ENCODE measurements at regions not wholly inside any gene's neighbourhood (a gene's known extent, or its start where the extent isn't known, plus 50 kb on each side); places are given as distances from the start of the nearest gene placed in this dataset.
A peak's percentile ranks its signal among the peaks of the same experiment; 100 is the strongest.

DNA sequence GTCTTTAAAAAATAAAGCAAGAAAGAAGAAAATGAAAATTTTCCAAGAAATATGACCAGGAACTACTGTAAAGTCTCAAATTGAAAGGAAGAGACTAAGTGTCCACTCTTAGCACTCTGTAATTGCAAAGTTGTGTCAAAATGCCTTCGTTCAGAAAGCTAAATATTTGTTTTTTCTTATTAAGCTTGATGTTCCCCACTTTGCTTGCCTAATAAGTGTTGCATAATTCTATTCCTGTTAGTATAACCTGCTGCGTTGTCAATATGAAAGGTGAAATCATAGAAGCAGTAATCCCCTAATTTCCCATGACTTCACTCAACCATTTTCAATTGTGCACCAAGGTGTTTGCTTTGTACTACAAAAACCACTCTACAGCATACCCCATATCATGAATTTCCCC, 442.9 kb upstream of the CTSO start:
- Histone ChIP-seq H3K27ac (no peak overlapping the region), H3K4me3 (no peak overlapping the region), H3K36me3 (no peaks in the 10 kb centered on the region), H3K27me3 (no peaks in the 10 kb centered on the region), H3K9me3 (no peaks in the 10 kb centered on the region), H3K4me1 (no peaks in the 10 kb centered on the region)
- no peak for DNase-seq (ENCODE audit: low spot score in 2 of 2)
- 88% methylated on average over 2 of the region's 2 CpGs for WGBS
- no peak for TF ChIP-seq POLR2A (IDR thresholded peaks at IDR 0.05)
- TF ChIP-seq CTCF (IDR thresholded peaks at IDR 0.05), result no peak
- TF ChIP-seq POLR2AphosphoS5 (IDR thresholded peaks at IDR 0.05), result no peak
- no peak for TF ChIP-seq EP300 (IDR thresholded peaks at IDR 0.05)

GRCh38 chr4:156391325-156391653, 437.6 kb upstream of the CTSO start:
- TF ChIP-seq POLR2A (IDR thresholded peaks at IDR 0.05), result no peak
- TF ChIP-seq POLR2AphosphoS5 (IDR thresholded peaks at IDR 0.05), result no peak
- TF ChIP-seq EP300 (IDR thresholded peaks at IDR 0.05), result no peak
- no peak for TF ChIP-seq CTCF (IDR thresholded peaks at IDR 0.05)
- Histone ChIP-seq H3K4me3 (no peak overlapping the region), H3K4me1 (no peaks in the 10 kb centered on the region), H3K27ac (no peak overlapping the region), H3K36me3 (no peaks in the 10 kb centered on the region), H3K9me3 (no peaks in the 10 kb centered on the region), H3K27me3 (no peaks in the 10 kb centered on the region)
- no peak for DNase-seq (ENCODE audit: low spot score in 2 of 2)
- 84% methylated on average over 2 of the region's 2 CpGs for WGBS

- H3K4me1 ChIP-seq, result no peaks in the 10 kb centered on the region
- no peaks in the 10 kb centered on the region for H3K9me3 ChIP-seq
- H3K27ac ChIP-seq, result peak overlapping the region; percentile 10
- H3K4me3 ChIP-seq, result no peak overlapping the region
- TF ChIP-seq EP300 (IDR thresholded peaks at IDR 0.05), result no peak
- TF ChIP-seq CTCF (IDR thresholded peaks at IDR 0.05), result no peak
- no peak for TF ChIP-seq POLR2A (IDR thresholded peaks at IDR 0.05)
- TF ChIP-seq POLR2AphosphoS5 (IDR thresholded peaks at IDR 0.05), result no peak
- H3K27me3 ChIP-seq, result no peaks in the 10 kb centered on the region
- DNase-seq (ENCODE audit: low spot score in 2 of 2), result no peak
- WGBS, result 82% methylated on average over 4 of the region's 4 CpGs
- no peaks in the 10 kb centered on the region for H3K36me3 ChIP-seq
Measured at GRCh38 chr4:156390599-156391324, 437.1 kb upstream of the CTSO start.

DNA sequence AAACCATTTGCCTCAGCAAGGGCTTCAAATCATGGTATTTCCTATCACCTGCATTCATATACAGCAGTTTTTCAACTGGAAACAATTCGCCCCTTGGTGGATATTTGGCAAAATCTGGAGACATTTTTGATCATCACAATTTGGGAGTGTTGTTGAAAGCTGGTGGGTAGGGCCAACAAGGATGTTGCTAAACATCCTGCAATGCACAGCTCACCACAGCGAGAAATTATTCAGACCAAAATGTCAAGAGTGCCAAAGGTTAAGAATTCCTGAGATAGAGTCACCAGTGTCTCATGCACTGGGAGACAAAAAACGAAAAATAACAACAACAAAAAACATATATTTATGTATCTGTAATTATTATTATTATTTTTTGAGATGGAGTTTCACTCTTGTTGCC, 435.2 kb upstream of the CTSO start:
- H3K9me3 ChIP-seq, result no peaks in the 10 kb centered on the region
- H3K27ac ChIP-seq, result no peak overlapping the region
- WGBS, result 81% methylated on average over 3 of the region's 3 CpGs
- no peak for DNase-seq (ENCODE audit: low spot score in 2 of 2)
- no peaks in the 10 kb centered on the region for H3K36me3 ChIP-seq
- no peaks in the 10 kb centered on the region for H3K27me3 ChIP-seq
- no peak overlapping the region for H3K4me3 ChIP-seq
- no peaks in the 10 kb centered on the region for H3K4me1 ChIP-seq
- no peak for TF ChIP-seq CTCF (IDR thresholded peaks at IDR 0.05)
- no peak for TF ChIP-seq EP300 (IDR thresholded peaks at IDR 0.05)
- TF ChIP-seq POLR2A (IDR thresholded peaks at IDR 0.05), result no peak
- TF ChIP-seq POLR2AphosphoS5 (IDR thresholded peaks at IDR 0.05), result no peak

GRCh38 chr4:156378033-156378665, 424.5 kb upstream of the CTSO start:
- no peak for TF ChIP-seq POLR2A (IDR thresholded peaks at IDR 0.05)
- TF ChIP-seq EP300 (IDR thresholded peaks at IDR 0.05), result no peak
- TF ChIP-seq POLR2AphosphoS5 (IDR thresholded peaks at IDR 0.05), result no peak
- peak in 1 of 2 donors; percentile 31 for TF ChIP-seq CTCF (IDR thresholded peaks at IDR 0.05)
- H3K9me3 ChIP-seq, result no peaks in the 10 kb centered on the region
- H3K27me3 ChIP-seq, result no peaks in the 10 kb centered on the region
- H3K4me3 ChIP-seq, result no peak overlapping the region
- H3K36me3 ChIP-seq, result no peaks in the 10 kb centered on the region
- H3K27ac ChIP-seq, result no peak overlapping the region
- DNase-seq (ENCODE audit: low spot score in 2 of 2), result no peak
- H3K4me1 ChIP-seq, result no peaks in the 10 kb centered on the region
- WGBS, result 80% methylated on average over 8 of the region's 8 CpGs

Measured in suprapubic skin (tissue), 4 donors.